Ovary (tissue), 7 donors: ENCODE measurements at regions not wholly inside any gene's neighbourhood (a gene's known extent, or its start where the extent isn't known, plus 50 kb on each side); places are given as distances from the start of the nearest gene placed in this dataset.

ENCODE experiments used
- DNase-seq, 5 donors: peaks; one replicate each; pipeline ENCODE4 v3.0.0-alpha.2; 2019 to 2020
- H3K27ac ChIP-seq, 2 donors: fragments of 200-600 bp; one replicate each; pipeline versions ENCODE4 v1.5.1 to v1.8.0; 2019 to 2022
- H3K27me3 ChIP-seq: fragments of 200-600 bp; one replicate; pipeline ENCODE4 v1.8.0; 2022
- H3K36me3 ChIP-seq: fragments of 200-600 bp; sonication (generic); one replicate; pipeline ENCODE4 v1.5.1; 2019
- H3K4me1 ChIP-seq: one replicate; pipeline ENCODE4 v1.8.1; 2013; ENCODE audit warnings: mild to moderate bottlenecking, moderate library complexity; ENCODE audit not compliant: insufficient read depth
- H3K4me3 ChIP-seq: fragments of 200-600 bp; sonication (generic); one replicate; pipeline ENCODE4 v1.5.1; 2017
- H3K9me3 ChIP-seq, 2 donors: fragments of 200-600 bp in 1 of 2; sonication (generic) in 1 of 2; one replicate each; pipeline versions ENCODE4 v1.5.1 to v1.8.1; 2013 to 2019; ENCODE audit warnings: mild to moderate bottlenecking in 1 of 2, moderate library complexity in 1 of 2
- EP300 ChIP-seq: sonication (generic); formaldehyde crosslinking; IDR thresholded peaks from one replicate; pipeline ENCODE4 v1.6.1; 2017; ENCODE audit warnings: antibody characterized with exemption
- POLR2A ChIP-seq: fragments of 450-650 bp; IDR thresholded peaks from one replicate; pipeline ENCODE4 v1.6.1; 2017; ENCODE audit warnings: antibody characterized with exemption, mild to moderate bottlenecking, moderate library complexity
- WGBS, 3 donors: extraction: QIAGEN DNeasy Blood & Tissue Kit in 1 of 3; methylation state at CpG; one replicate each; pipeline versions ENCODE4 v1.1.5 to v1.1.7; 2013 to 2017; 5-methylcytosine and 5-hydroxymethylcytosine counted together
- intact Hi-C, 4 donors: fragments of 100-400 bp; cut with DNase I; formaldehyde crosslinking; loops; one replicate each; pipeline versions ENCODE4 v1.11.0 to v1.15.1; 2022 to 2023
- TF ChIP-seq, protein P1 (sequence below), 3 donors: fragments of 450-650 bp in 2 of 3; fragments of 200-600 bp in 1 of 3; IDR thresholded peaks; one replicate each; pipeline versions ENCODE4 v1.5.1 to v1.8.0; 2016 to 2022; ENCODE audit warnings: antibody characterized with exemption in 3 of 3, mild to moderate bottlenecking in 1 of 3
- donor health status: DM: no; HTN: no; CAD: no; lungs with moderate emphysema.
- donor health status: DM: no; HTN: no; CAD: no.
- donor health status: Bipolar disorder and iron deficiency.
- donor health status: DM: no; HTN: no; CAD: no.
- donor health status: DM: yes; HTN: yes; CAD: no.

DNA sequence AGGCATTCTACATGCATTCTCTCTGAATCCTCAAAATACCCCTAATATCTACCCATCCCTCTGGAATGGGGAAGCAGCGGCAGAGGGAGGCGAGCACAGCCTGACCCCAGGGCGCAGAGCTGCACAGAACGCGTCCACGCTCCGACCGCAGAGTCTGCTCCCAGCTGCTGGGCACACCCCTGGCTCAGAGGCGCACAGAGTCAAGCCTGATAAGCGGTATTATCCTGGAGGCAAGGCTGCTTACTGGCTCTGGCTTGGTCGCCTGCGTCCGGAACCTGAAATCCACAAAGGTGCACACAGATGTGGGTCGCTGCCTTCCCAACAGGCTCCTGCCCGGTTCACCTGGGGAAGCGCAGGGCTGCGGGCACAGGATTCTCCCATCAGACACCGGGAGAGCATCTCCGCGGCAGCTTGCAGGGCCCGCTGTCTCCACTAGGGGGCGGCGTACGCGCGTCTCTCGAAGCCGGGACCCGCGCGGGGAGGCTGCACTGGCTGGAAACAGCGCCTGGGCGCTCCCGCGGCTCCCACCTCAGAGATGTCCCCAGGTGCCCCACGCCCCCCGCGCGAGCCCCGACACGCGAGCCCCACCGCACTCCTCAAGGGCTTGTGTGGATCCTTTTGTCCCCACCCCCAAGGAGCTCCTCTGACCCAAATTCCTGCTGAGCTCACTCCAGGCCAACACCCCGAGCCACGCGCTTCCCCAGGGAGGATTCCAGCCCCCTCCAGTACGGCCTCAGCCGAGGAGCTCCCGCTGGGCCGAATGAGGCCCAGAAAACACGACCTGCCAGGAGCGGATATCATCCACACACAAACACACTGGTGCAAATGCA is 120.1 kb upstream of the FZD10 start:
- Histone ChIP-seq H3K4me3 (no peak overlapping the region), H3K4me1 (no peaks in the 10 kb centered on the region), H3K27ac (no peak overlapping the region), H3K27me3 (no peaks in the 10 kb centered on the region), H3K9me3 (no peaks in the 10 kb centered on the region), H3K36me3 (no peaks in the 10 kb centered on the region)
- DNase-seq: peak in 4 of 5 donors; percentile 21 to 60 (median 28)
- 4 to 10% (median 4%) methylated on average over 38 to 52 of the region's 52 CpGs for WGBS, 3 donors
- intact Hi-C loops: loop anchor here in 3 of 4 donors (5.0 to 10.0 kb wide), 3 partner anchors 293 to 703 kb away; partner anchors contain the start of gene PIWIL1 (in 2 of the 3)
- TF ChIP-seq POLR2A (no peak), EP300 (no peak)
- TF ChIP-seq, protein P1, sequence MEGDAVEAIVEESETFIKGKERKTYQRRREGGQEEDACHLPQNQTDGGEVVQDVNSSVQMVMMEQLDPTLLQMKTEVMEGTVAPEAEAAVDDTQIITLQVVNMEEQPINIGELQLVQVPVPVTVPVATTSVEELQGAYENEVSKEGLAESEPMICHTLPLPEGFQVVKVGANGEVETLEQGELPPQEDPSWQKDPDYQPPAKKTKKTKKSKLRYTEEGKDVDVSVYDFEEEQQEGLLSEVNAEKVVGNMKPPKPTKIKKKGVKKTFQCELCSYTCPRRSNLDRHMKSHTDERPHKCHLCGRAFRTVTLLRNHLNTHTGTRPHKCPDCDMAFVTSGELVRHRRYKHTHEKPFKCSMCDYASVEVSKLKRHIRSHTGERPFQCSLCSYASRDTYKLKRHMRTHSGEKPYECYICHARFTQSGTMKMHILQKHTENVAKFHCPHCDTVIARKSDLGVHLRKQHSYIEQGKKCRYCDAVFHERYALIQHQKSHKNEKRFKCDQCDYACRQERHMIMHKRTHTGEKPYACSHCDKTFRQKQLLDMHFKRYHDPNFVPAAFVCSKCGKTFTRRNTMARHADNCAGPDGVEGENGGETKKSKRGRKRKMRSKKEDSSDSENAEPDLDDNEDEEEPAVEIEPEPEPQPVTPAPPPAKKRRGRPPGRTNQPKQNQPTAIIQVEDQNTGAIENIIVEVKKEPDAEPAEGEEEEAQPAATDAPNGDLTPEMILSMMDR (IDR thresholded peaks at IDR 0.05): peak in 1 of 3 donors; percentile 47

DNA sequence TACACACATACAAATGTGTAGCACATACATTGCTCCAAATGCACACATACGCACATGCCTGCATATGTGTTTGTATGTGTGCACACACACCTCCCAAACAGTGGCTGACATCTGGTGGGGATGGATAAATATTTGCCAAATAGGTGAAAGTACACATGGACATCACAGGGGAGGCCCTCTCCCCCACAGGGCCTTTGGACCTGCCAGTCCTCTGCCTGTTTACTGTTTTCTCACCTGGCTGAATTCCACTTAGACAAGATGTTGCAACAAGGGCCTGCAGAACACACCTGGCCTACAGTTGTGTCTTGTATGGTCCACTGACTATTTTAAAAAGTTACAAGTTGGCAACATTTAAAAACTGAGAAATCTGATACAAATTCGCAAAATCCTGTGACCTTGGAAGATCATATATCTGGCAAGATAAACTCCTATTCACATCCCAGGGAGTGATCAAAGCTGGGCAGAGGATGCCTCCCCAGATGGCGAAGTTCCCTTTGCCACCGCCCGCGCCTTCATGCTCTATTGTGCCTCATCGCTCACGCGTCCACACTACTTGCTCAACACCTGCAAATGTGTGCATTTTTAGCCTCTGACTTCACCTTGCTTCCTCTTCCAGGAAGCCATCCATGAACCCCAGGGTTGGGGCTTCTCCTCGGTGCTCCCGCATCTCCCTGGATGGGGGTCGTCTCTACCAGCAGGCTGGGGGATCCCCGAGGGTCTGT is 118.4 kb upstream of the FZD10 start:
- TF ChIP-seq, protein P1 (IDR thresholded peaks at IDR 0.05): no peak
- no peak for TF ChIP-seq POLR2A
- TF ChIP-seq EP300: no peak
- intact Hi-C loops: loop anchor here in 3 of 4 donors (5.0 to 10.0 kb wide), 3 partner anchors 291 to 701 kb away; partner anchors contain the start of gene PIWIL1 (in 2 of the 3)
- Histone ChIP-seq H3K4me1 (no peaks in the 10 kb centered on the region), H3K36me3 (no peaks in the 10 kb centered on the region), H3K4me3 (no peak overlapping the region), H3K9me3 (no peaks in the 10 kb centered on the region), H3K27ac (no peak overlapping the region), H3K27me3 (no peaks in the 10 kb centered on the region)
- WGBS, 3 donors: 68 to 77% (median 75%) methylated on average over 13 of the region's 13 CpGs
- DNase-seq: no peak

DNA sequence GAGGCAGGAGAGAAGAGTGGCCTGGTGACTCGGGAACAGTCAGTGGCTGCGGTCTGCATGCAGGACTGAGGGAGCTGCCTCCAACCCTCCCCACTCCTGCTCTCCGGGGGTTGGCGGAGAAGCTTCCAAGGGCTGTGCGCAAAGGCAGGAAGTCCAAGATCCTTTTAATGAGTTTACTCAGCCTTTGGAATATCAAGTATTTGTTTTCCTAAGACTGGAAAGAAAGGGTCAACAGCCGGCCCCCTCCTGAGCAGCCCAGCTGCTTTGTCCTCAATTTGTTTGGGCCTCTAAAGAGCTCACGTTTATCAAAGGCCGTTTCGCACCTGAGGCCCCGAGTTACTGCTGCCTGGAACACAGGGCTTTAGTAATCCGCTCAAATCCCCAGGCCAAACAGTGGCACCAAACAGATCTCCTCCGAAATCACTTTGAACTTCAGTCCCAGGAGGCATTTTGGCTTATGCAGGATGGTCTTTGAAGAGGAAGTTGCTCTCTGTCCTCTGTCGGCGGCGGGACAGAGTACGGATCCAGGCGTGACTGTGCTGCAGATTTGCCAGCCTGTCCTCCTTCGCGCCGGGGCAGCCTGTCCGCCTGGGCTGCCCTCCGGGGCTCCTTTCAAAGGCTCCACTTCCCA is 117.2 kb upstream of the FZD10 start:
- intact Hi-C loops: loop anchor here (5.0 to 10.0 kb wide), 4 partner anchors 287 to 700 kb away; partner anchors contain the start of gene PIWIL1 (in 3 of the 4)
- Histone ChIP-seq H3K4me3 (no peak overlapping the region), H3K36me3 (no peaks in the 10 kb centered on the region), H3K4me1 (no peaks in the 10 kb centered on the region), H3K27me3 (no peaks in the 10 kb centered on the region), H3K9me3 (no peaks in the 10 kb centered on the region), H3K27ac (no peak overlapping the region)
- no peak for DNase-seq
- TF ChIP-seq, protein P1 (IDR thresholded peaks at IDR 0.05): no peak
- TF ChIP-seq POLR2A (no peak), EP300 (no peak)
- 22 to 30% (median 29%) methylated on average over 22 of the region's 22 CpGs for WGBS, 3 donors

DNA sequence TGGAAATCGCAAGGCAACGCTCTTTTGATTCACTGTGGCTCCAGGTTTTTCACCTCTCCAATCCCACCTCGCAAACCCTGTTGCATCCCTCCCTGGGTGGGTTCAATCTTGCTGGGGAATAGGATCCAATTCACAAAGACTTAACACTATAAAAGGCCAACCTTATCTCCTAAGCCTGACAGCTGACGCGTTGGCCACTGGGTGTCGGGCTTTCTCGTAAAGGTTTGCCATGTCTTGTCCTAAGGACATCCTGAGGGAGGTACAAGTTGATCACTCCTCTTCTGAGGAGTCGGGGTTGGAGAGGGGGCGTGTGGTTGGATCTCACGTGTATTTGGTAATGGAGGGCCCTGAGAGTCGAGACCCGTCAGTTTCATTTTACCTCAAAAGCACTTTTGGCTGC is 112.6 kb upstream of the FZD10 start:
- no peaks in the 10 kb centered on the region for H3K4me1 ChIP-seq
- H3K4me3 ChIP-seq: no peak overlapping the region
- 72 to 82% (median 73%) methylated on average over 12 of the region's 12 CpGs for WGBS, 3 donors
- no peaks in the 10 kb centered on the region for H3K27me3 ChIP-seq
- DNase-seq: no peak
- intact Hi-C loops: loop anchor here in 3 of 4 donors (5.0 to 10.0 kb wide), 4 partner anchors 283 to 695 kb away; partner anchors contain the start of gene PIWIL1 (in 2 of the 3)
- no peak overlapping the region for H3K27ac ChIP-seq
- no peaks in the 10 kb centered on the region for H3K36me3 ChIP-seq
- no peaks in the 10 kb centered on the region for H3K9me3 ChIP-seq
- TF ChIP-seq EP300 (no peak), POLR2A (no peak)
- TF ChIP-seq, protein P1 (IDR thresholded peaks at IDR 0.05): no peak
